Transverse colon (tissue), 4 donors: ENCODE measurements at regions not wholly inside any gene's neighbourhood (a gene's known extent, or its start where the extent isn't known, plus 50 kb on each side); places are given as distances from the start of the nearest gene placed in this dataset.

Experiments used
- DNase-seq: peaks from one replicate; pipeline ENCODE4 v3.0.0-alpha.2; 2019
- H3K27ac ChIP-seq, 4 donors: fragments of 200-600 bp; sonication (generic); 2 replicates each; pipeline ENCODE4 v1.5.1; 2016 to 2018; ENCODE audit warnings: inconsistent platforms in 4 of 4
- H3K27me3 ChIP-seq: fragments of 200-600 bp; sonication (generic); 2 replicates; pipeline ENCODE4 v1.5.1; 2017; ENCODE audit warnings: inconsistent platforms
- H3K36me3 ChIP-seq, 4 donors: fragments of 200-600 bp; sonication (generic); 2 replicates each; pipeline ENCODE4 v1.5.1; 2017 to 2019; ENCODE audit warnings: inconsistent platforms in 4 of 4
- H3K4me1 ChIP-seq, 4 donors: fragments of 200-600 bp; sonication (generic); 2 replicates each; pipeline ENCODE4 v1.5.1; 2017 to 2020; ENCODE audit warnings: inconsistent platforms in 4 of 4
- H3K4me3 ChIP-seq, 4 donors: fragments of 200-600 bp; sonication (generic); 1 replicate in 1 of 4; 2 replicates in 3 of 4; pipeline versions ENCODE4 v1.5.1 to v1.6.1; 2017 to 2019; ENCODE audit warnings: inconsistent platforms in 4 of 4
- H3K9me3 ChIP-seq, 2 donors: fragments of 200-600 bp; sonication (generic); 2 replicates each; pipeline ENCODE4 v1.5.1; 2017 to 2019; ENCODE audit warnings: inconsistent platforms in 2 of 2
- CTCF ChIP-seq, 5 experiments: fragments of 200-600 bp in 3 of 5; fragments of 450-650 bp in 2 of 5; sonication (generic) in 3 of 5; IDR thresholded peaks; 1 replicate in 2 of 5; 2 replicates in 3 of 5; pipeline ENCODE4 v1.5.1; 2016 to 2017; ENCODE audit warnings: antibody characterized with exemption in 5 of 5, inconsistent platforms in 3 of 5, mild to moderate bottlenecking in 2 of 5, moderate library complexity in 1 of 5
- EP300 ChIP-seq: sonication (generic); formaldehyde crosslinking; IDR thresholded peaks from one replicate; pipeline ENCODE4 v1.6.1; 2017; ENCODE audit warnings: antibody characterized with exemption, low read depth
- POLR2A ChIP-seq: fragments of 450-650 bp; IDR thresholded peaks from one replicate; pipeline ENCODE4 v1.6.1; 2016; ENCODE audit warnings: antibody characterized with exemption, mild to moderate bottlenecking, moderate library complexity
- POLR2AphosphoS5 ChIP-seq, 3 donors: sonication (generic); formaldehyde crosslinking; IDR thresholded peaks; one replicate each; pipeline ENCODE4 v1.6.1; 2016; ENCODE audit warnings: antibody characterized with exemption in 3 of 3
- WGBS, 2 donors: methylation state at CpG; one replicate each; pipeline ENCODE4 v1.1.5; 2018; ENCODE audit warnings: low coverage in 1 of 2; 5-methylcytosine and 5-hydroxymethylcytosine counted together
- in situ Hi-C, 4 donors: fragments of 200-750 bp; cut with MboI; loops; one replicate each; pipeline versions ENCODE4 v1.15.0 to v1.15.1; 2017; ENCODE audit warnings: low sequenced_read_pairs in 3 of 4, low pct_ligation_motif_present in 1 of 4, low pct_unique_long_range_greater_than_20kb in 1 of 4
- intact Hi-C: fragments of 100-400 bp; cut with DNase I; formaldehyde crosslinking; loops from one replicate; pipeline ENCODE4 v1.15.1; 2023; ENCODE audit warnings: low total_unique reads

GRCh38 chr13:66099825-66100224 is 1130.3 kb downstream of the PCDH9 start:
- intact Hi-C loops, result no loop called here
- Histone ChIP-seq H3K27ac (no peak overlapping the region), H3K27me3 (no peaks in the 10 kb centered on the region), H3K36me3 (no peaks in the 10 kb centered on the region), H3K9me3 (no peaks in the 10 kb centered on the region), H3K4me3 (no peak overlapping the region), H3K4me1 (no peaks in the 10 kb centered on the region)
- in situ Hi-C loops, result no loop called here
- TF ChIP-seq POLR2AphosphoS5 (IDR thresholded peaks at IDR 0.05) (no peak), CTCF (IDR thresholded peaks at IDR 0.05) (no peak), POLR2A (no peak), EP300 (no peak)
- WGBS, 2 donors, result 80 to 91% methylated on average over 10 of the region's 10 CpGs
- DNase-seq, result no peak

- H3K9me3 ChIP-seq, result no peaks in the 10 kb centered on the region
- no peak for TF ChIP-seq POLR2AphosphoS5 (IDR thresholded peaks at IDR 0.05)
- TF ChIP-seq CTCF (IDR thresholded peaks at IDR 0.05), result no peak
- no peak for TF ChIP-seq POLR2A
- no peak for TF ChIP-seq EP300
- in situ Hi-C loops, result no loop called here
Measured at GRCh38 chr13:66098931-66099628, 1131.1 kb downstream of the PCDH9 start.

GRCh38 chr13:66089711-66090110 is 1140.4 kb downstream of the PCDH9 start:
- DNase-seq, result no peak
- WGBS, 2 donors, result 0 to 80% methylated on average over 1 of the region's 1 CpG
- Histone ChIP-seq H3K27ac (no peak overlapping the region), H3K4me1 (no peaks in the 10 kb centered on the region), H3K4me3 (no peak overlapping the region), H3K9me3 (no peaks in the 10 kb centered on the region), H3K36me3 (no peaks in the 10 kb centered on the region), H3K27me3 (no peaks in the 10 kb centered on the region)
- intact Hi-C loops, result no loop called here
- in situ Hi-C loops, result no loop called here
- TF ChIP-seq CTCF (IDR thresholded peaks at IDR 0.05) (no peak), POLR2A (no peak), EP300 (no peak), POLR2AphosphoS5 (IDR thresholded peaks at IDR 0.05) (no peak)

More at GRCh38 chr13:66098931-66099628, 1131.1 kb downstream of the PCDH9 start:
- intact Hi-C loops, result no loop called here
- no peak overlapping the region for H3K4me3 ChIP-seq
- no peak overlapping the region for H3K27ac ChIP-seq
- H3K27me3 ChIP-seq, result no peaks in the 10 kb centered on the region
- no peaks in the 10 kb centered on the region for H3K4me1 ChIP-seq
- no peak for DNase-seq
- 64 to 77% methylated on average over 3 of the region's 3 CpGs for WGBS, 2 donors
- H3K36me3 ChIP-seq, result no peaks in the 10 kb centered on the region

GRCh38 chr13:66087269-66087710 is 1142.8 kb downstream of the PCDH9 start:
- no peak for DNase-seq
- intact Hi-C loops (no loop called here), in situ Hi-C loops (no loop called here)
- TF ChIP-seq POLR2AphosphoS5 (IDR thresholded peaks at IDR 0.05), result no peak
- TF ChIP-seq POLR2A, result no peak
- no peak for TF ChIP-seq CTCF (IDR thresholded peaks at IDR 0.05)
- no peak for TF ChIP-seq EP300
- H3K27ac ChIP-seq, result no peak overlapping the region
- no peaks in the 10 kb centered on the region for H3K4me1 ChIP-seq
- H3K9me3 ChIP-seq, result no peaks in the 10 kb centered on the region
- no peak overlapping the region for H3K4me3 ChIP-seq
- no peaks in the 10 kb centered on the region for H3K36me3 ChIP-seq
- H3K27me3 ChIP-seq, result no peaks in the 10 kb centered on the region
- 33 to 53% methylated on average over 2 of the region's 2 CpGs for WGBS, 2 donors
